ENCODE measurements at regions not wholly inside any gene's neighbourhood (a gene's known extent, or its start where the extent isn't known, plus 50 kb on each side); places are given as distances from the start of the nearest gene placed in this dataset.

DNA sequence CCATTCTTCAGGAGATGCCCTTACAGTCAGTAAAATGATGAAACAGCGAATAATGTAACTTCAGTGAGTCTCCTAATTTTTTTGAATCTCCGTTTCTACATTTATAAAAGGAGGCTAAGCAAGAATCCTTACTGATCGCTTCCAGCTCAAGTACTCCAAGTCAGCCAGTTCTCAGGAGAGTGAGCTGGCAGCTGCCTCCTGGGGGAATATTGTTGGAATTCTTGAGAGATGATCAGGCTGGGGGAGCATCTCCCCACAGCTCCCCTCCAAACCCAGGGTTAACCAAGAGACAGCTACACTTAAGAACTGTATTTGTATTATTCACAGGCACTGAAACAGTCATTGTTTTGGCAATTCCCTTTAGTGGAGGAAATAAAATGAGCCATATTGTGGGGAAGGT, 89.1 kb upstream of the PCSK2 start:
- H2AFZ ChIP-seq (ENCODE audit: low read depth, low read length) = no peak overlapping the region
- no peak for TF ChIP-seq EZH2 (IDR thresholded peaks at IDR 0.05; ENCODE audit: insufficient read depth, low read length)
- TF ChIP-seq, protein P1, sequence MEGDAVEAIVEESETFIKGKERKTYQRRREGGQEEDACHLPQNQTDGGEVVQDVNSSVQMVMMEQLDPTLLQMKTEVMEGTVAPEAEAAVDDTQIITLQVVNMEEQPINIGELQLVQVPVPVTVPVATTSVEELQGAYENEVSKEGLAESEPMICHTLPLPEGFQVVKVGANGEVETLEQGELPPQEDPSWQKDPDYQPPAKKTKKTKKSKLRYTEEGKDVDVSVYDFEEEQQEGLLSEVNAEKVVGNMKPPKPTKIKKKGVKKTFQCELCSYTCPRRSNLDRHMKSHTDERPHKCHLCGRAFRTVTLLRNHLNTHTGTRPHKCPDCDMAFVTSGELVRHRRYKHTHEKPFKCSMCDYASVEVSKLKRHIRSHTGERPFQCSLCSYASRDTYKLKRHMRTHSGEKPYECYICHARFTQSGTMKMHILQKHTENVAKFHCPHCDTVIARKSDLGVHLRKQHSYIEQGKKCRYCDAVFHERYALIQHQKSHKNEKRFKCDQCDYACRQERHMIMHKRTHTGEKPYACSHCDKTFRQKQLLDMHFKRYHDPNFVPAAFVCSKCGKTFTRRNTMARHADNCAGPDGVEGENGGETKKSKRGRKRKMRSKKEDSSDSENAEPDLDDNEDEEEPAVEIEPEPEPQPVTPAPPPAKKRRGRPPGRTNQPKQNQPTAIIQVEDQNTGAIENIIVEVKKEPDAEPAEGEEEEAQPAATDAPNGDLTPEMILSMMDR (IDR thresholded peaks at IDR 0.05; ENCODE audit: insufficient read depth, low read depth, low read length) = no peak
- Mint-ChIP-seq H3K27ac (ENCODE audit: unreplicated experiment) (no peak overlapping the region), H3K36me3 (ENCODE audit: low read depth, unreplicated experiment) (no peaks in the 10 kb centered on the region), H3K4me3 (ENCODE audit: unreplicated experiment) (no peak overlapping the region), H3K27me3 (ENCODE audit: low read depth, unreplicated experiment) (no peaks in the 10 kb centered on the region), H3K9me3 (ENCODE audit: unreplicated experiment) (no peaks in the 10 kb centered on the region), H3K4me1 (ENCODE audit: low read depth, unreplicated experiment) (peaks cover 9% of the 10 kb centered on the region)
- FAIRE-seq (no peak), DNase-seq (ENCODE audit: low read depth) (no peak)
- H3K4me2 ChIP-seq (ENCODE audit: low read length) = no peak overlapping the region
- H3K27me3 ChIP-seq (ENCODE audit: insufficient read depth, low read length) = no peaks in the 10 kb centered on the region
- no peak overlapping the region for H3K27ac ChIP-seq (ENCODE audit: low read depth, low read length)
- no peaks in the 10 kb centered on the region for H4K20me1 ChIP-seq (ENCODE audit: insufficient read depth, low read length)
- no peaks in the 10 kb centered on the region for H3K36me3 ChIP-seq (ENCODE audit: insufficient read depth, low read length)
- no peaks in the 10 kb centered on the region for H3K79me2 ChIP-seq (ENCODE audit: insufficient read depth, low read length)
- no peak overlapping the region for H3K4me3 ChIP-seq (ENCODE audit: insufficient read depth, low read depth, low read length)
- H3K9me3 ChIP-seq (ENCODE audit: insufficient read depth, low read depth, low read length) = no peaks in the 10 kb centered on the region
- H3K4me1 ChIP-seq (ENCODE audit: insufficient read depth, low read length) = no peaks in the 10 kb centered on the region
- no peak overlapping the region for H3K9ac ChIP-seq (ENCODE audit: low read length)

- H3K27me3 ChIP-seq (ENCODE audit: insufficient read depth, low read length) = no peaks in the 10 kb centered on the region
- H4K20me1 ChIP-seq (ENCODE audit: insufficient read depth, low read length) = no peaks in the 10 kb centered on the region
- DNase-seq (ENCODE audit: low read depth) (no peak), FAIRE-seq (no peak)
- H3K79me2 ChIP-seq (ENCODE audit: insufficient read depth, low read length) = no peaks in the 10 kb centered on the region
- no peak overlapping the region for H2AFZ ChIP-seq (ENCODE audit: low read depth, low read length)
- Mint-ChIP-seq H3K27ac (ENCODE audit: unreplicated experiment) (no peak overlapping the region), H3K4me3 (ENCODE audit: unreplicated experiment) (no peak overlapping the region), H3K9me3 (ENCODE audit: unreplicated experiment) (no peaks in the 10 kb centered on the region), H3K27me3 (ENCODE audit: low read depth, unreplicated experiment) (no peaks in the 10 kb centered on the region), H3K36me3 (ENCODE audit: low read depth, unreplicated experiment) (no peaks in the 10 kb centered on the region), H3K4me1 (ENCODE audit: low read depth, unreplicated experiment) (peaks cover 9% of the 10 kb centered on the region)
- no peaks in the 10 kb centered on the region for H3K36me3 ChIP-seq (ENCODE audit: insufficient read depth, low read length)
- TF ChIP-seq, protein P1 (IDR thresholded peaks at IDR 0.05; ENCODE audit: insufficient read depth, low read depth, low read length) = no peak
- TF ChIP-seq EZH2 (IDR thresholded peaks at IDR 0.05; ENCODE audit: insufficient read depth, low read length) = no peak
- no peaks in the 10 kb centered on the region for H3K9me3 ChIP-seq (ENCODE audit: insufficient read depth, low read depth, low read length)
- no peak overlapping the region for H3K4me2 ChIP-seq (ENCODE audit: low read length)
- H3K9ac ChIP-seq (ENCODE audit: low read length) = no peak overlapping the region
- H3K4me1 ChIP-seq (ENCODE audit: insufficient read depth, low read length) = no peaks in the 10 kb centered on the region
- H3K4me3 ChIP-seq (ENCODE audit: insufficient read depth, low read depth, low read length) = no peak overlapping the region
- H3K27ac ChIP-seq (ENCODE audit: low read depth, low read length) = no peak overlapping the region
Measured at GRCh38 chr20:17138237-17138636, 88.6 kb upstream of the PCSK2 start.

DNA sequence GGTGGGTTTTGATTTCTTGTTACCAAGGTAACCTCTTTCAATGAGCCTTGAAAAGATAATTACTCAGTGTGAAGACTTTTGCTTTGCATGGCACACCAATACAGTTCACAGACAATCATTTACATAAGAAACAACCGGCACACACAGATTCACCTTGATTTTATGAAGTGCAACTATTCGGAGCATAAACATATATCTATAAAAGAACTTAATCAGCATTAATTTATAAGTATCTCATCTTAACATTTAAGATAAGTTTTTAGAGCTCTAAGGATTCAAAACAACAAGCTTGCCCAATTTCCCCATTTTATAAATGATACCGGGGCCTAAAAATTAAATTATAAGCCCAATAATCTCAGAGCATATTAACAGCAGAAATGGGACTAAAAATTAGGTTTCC, 85.9 kb upstream of the PCSK2 start:
- Histone ChIP-seq H3K4me3 (ENCODE audit: insufficient read depth, low read depth, low read length) (no peak overlapping the region), H3K9me3 (ENCODE audit: insufficient read depth, low read depth, low read length) (no peaks in the 10 kb centered on the region), H4K20me1 (ENCODE audit: insufficient read depth, low read length) (no peaks in the 10 kb centered on the region), H3K27ac (ENCODE audit: low read depth, low read length) (no peak overlapping the region), H3K79me2 (ENCODE audit: insufficient read depth, low read length) (no peaks in the 10 kb centered on the region), H3K4me2 (ENCODE audit: low read length) (no peak overlapping the region), H2AFZ (ENCODE audit: low read depth, low read length) (no peak overlapping the region), H3K9ac (ENCODE audit: low read length) (no peak overlapping the region), H3K4me1 (ENCODE audit: insufficient read depth, low read length) (no peaks in the 10 kb centered on the region), H3K27me3 (ENCODE audit: insufficient read depth, low read length) (no peaks in the 10 kb centered on the region), H3K36me3 (ENCODE audit: insufficient read depth, low read length) (no peaks in the 10 kb centered on the region)
- Mint-ChIP-seq H3K36me3 (ENCODE audit: low read depth, unreplicated experiment) (no peaks in the 10 kb centered on the region), H3K4me1 (ENCODE audit: low read depth, unreplicated experiment) (peaks cover 9% of the 10 kb centered on the region), H3K4me3 (ENCODE audit: unreplicated experiment) (no peak overlapping the region), H3K9me3 (ENCODE audit: unreplicated experiment) (no peaks in the 10 kb centered on the region), H3K27me3 (ENCODE audit: low read depth, unreplicated experiment) (no peaks in the 10 kb centered on the region), H3K27ac (ENCODE audit: unreplicated experiment) (no peak overlapping the region)
- TF ChIP-seq EZH2 (IDR thresholded peaks at IDR 0.05; ENCODE audit: insufficient read depth, low read length) = no peak
- TF ChIP-seq, protein P1 (IDR thresholded peaks at IDR 0.05; ENCODE audit: insufficient read depth, low read depth, low read length) = no peak
- FAIRE-seq = no peak
- no peak for DNase-seq (ENCODE audit: low read depth)
